ENCODE measurements at regions not wholly inside any gene's neighbourhood (a gene's known extent, or its start where the extent isn't known, plus 50 kb on each side); places are given as distances from the start of the nearest gene placed in this dataset.
"Not testable (repeated sequence)": the region's sequence is repeated elsewhere in the genome, so short reads cannot be mapped to it uniquely, and the experiment has no call there.

DNA sequence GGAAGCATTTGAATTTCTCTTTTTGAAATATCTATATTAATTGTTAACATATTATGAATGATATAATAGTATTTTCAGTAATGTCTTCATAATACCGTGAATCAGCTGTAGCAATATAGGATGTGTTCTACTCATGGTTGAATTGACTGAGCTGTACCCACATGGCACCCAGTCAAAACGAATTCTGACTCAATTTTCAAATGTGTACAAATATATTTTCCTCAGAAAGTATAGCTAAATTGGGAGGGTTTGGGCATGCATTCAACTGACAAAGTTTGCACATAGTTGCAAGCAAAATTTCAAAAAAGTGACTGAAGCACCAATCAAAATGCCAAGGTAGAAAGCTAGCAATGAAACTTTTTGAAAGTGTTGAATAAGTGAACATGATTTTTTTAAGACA, 188.9 kb downstream of the NAF1 start:
- CTCF ChIA-PET = no interaction called here
- DNase-seq (ENCODE audit: low read depth, low spot score) = no peak
- Histone ChIP-seq H3K4me3 (ENCODE audit: low read depth, low read length) (no peak overlapping the region), H3K27ac (ENCODE audit: low read depth, low read length) (no peak overlapping the region), H3K27me3 (ENCODE audit: control insufficient read depth, insufficient read depth, low read length) (no peaks in the 10 kb centered on the region), H3K9me3 (ENCODE audit: control insufficient read depth, insufficient read depth, low read length) (no peaks in the 10 kb centered on the region; the same call in 1 of the 2 replicates)
- POLR2A ChIA-PET = no interaction called here
- TF ChIP-seq, protein P1, sequence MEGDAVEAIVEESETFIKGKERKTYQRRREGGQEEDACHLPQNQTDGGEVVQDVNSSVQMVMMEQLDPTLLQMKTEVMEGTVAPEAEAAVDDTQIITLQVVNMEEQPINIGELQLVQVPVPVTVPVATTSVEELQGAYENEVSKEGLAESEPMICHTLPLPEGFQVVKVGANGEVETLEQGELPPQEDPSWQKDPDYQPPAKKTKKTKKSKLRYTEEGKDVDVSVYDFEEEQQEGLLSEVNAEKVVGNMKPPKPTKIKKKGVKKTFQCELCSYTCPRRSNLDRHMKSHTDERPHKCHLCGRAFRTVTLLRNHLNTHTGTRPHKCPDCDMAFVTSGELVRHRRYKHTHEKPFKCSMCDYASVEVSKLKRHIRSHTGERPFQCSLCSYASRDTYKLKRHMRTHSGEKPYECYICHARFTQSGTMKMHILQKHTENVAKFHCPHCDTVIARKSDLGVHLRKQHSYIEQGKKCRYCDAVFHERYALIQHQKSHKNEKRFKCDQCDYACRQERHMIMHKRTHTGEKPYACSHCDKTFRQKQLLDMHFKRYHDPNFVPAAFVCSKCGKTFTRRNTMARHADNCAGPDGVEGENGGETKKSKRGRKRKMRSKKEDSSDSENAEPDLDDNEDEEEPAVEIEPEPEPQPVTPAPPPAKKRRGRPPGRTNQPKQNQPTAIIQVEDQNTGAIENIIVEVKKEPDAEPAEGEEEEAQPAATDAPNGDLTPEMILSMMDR (IDR thresholded peaks at IDR 0.05; ENCODE audit: low read depth, low read length) = no peak

DNA sequence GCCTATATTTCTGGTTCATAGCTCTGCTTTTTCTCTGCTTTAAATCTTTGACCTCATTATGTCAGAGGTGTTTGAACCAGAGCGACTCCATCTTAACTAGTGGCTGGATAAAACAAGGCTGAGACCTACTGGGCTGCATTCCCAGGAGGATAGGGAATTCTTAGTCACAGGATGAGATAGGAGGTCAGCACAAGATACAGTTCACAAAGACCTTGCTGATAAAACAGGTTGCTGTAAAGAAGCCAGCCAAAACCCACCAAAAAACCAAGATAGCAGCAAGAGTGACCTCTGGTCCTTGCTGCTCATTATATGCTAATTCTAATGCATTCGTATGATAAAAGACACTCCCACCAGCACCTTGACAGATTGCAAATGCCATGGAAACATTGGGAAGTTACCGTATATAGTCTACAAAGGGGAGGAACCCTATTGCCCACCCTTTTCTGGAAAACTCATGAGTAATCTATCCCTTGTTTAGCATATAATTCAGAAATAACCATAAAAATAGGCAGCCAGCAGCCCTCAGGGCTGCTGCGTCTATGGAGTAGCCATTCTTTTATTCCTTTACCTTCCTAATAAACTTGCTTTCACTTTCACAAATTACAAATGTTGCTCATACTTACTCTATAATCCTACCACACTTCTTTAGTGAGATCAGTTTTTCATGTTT, 193.9 kb downstream of the NAF1 start:
- Histone ChIP-seq H3K4me3 (ENCODE audit: low read depth, low read length) (no peak overlapping the region), H3K9me3 (ENCODE audit: control insufficient read depth, insufficient read depth, low read length) (peaks cover 13% of the 10 kb centered on the region), H3K27ac (ENCODE audit: low read depth, low read length) (no peak overlapping the region), H3K27me3 (ENCODE audit: control insufficient read depth, insufficient read depth, low read length) (no peaks in the 10 kb centered on the region)
- DNase-seq (ENCODE audit: low read depth, low spot score) = no peak
- ChIA-PET CTCF (no interaction called here), POLR2A (no interaction called here)
- TF ChIP-seq, protein P1 (IDR thresholded peaks at IDR 0.05; ENCODE audit: low read depth, low read length) = no peak

DNA sequence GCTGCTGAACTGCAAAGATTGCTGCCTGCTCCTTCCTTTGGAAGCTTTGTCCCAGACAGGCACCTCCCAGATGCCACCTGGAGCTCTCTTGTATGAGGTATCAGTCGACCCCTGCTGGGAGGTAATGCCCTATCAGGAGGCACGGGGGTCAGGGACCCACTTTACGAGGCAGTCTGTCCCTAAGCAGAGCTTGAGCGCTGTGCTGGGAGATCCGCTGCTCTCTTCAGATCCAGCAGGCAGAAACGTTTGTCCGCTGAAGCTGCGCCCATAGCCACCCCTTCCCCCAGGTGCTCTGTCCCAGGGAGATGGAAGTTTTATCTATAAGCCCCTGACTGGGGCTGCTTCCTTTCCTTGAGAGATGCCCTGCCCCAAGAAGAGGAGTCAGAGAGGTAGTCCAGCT, 197.5 kb downstream of the NAF1 start:
- POLR2A ChIA-PET = no interaction called here
- no peak overlapping the region for H3K27ac ChIP-seq (ENCODE audit: low read depth, low read length)

DNA sequence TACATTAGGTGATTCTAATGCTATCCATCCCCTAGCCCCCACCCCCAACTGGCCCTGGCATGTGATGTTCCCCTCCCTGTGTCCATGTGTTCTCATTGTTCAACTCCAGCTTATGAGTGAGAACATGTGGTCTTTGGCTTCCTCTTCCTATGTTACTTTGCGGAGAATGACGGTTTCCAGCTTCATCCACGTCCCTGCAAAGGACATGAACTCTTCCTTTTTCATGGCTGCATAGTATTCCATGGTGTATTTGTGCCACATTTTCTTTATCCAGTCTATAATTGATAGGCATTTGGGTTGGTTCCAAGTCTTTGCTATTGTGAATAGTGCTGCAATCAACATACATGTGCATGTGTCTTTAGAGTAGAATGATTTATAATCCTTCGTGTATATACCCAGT, 200.7 kb downstream of the NAF1 start:
- H3K4me3 ChIP-seq (ENCODE audit: low read depth, low read length); H3K27me3 ChIP-seq (ENCODE audit: control insufficient read depth, insufficient read depth, low read length); DNase-seq (ENCODE audit: low read depth, low spot score); POLR2A ChIA-PET; CTCF ChIA-PET; H3K27ac ChIP-seq (ENCODE audit: low read depth, low read length): not testable (repeated sequence)
- peaks cover 17% of the 10 kb centered on the region for H3K9me3 ChIP-seq (ENCODE audit: control insufficient read depth, insufficient read depth, low read length)

More for the DNA sequence above, 197.5 kb downstream of the NAF1 start:
- Histone ChIP-seq H3K27me3 (ENCODE audit: control insufficient read depth, insufficient read depth, low read length) (no peaks in the 10 kb centered on the region), H3K9me3 (ENCODE audit: control insufficient read depth, insufficient read depth, low read length) (peaks cover 14% of the 10 kb centered on the region), H3K4me3 (ENCODE audit: low read depth, low read length) (no peak overlapping the region)
- CTCF ChIA-PET = no interaction called here
- no peak for DNase-seq (ENCODE audit: low read depth, low spot score)
- TF ChIP-seq, protein P1 (IDR thresholded peaks at IDR 0.05; ENCODE audit: low read depth, low read length) = no peak

DNA sequence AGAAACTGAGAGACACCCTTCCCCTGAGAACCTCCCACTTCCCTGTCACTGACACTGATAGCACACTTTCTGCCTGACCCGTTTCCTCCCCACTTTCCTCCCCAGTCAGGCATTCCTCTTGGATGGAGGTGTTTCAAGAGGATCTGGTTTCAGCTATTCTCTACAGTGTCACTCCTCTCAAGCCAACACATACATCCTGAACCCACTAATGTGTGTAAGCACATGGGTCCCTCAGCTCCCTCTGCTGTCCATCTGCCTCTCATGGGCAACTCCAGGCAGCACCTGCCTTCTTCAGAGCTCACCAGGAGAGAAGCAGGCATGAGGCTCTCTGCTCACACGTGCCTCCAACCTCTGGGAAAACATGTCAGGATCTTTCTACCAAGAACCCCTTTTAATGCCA, 207.6 kb downstream of the NAF1 start:
- ChIA-PET CTCF (no interaction called here), POLR2A (no interaction called here)
- TF ChIP-seq, protein P1 (IDR thresholded peaks at IDR 0.05; ENCODE audit: low read depth, low read length) = no peak
- H3K27ac ChIP-seq (ENCODE audit: low read depth, low read length) = no peak overlapping the region
- H3K27me3 ChIP-seq (ENCODE audit: control insufficient read depth, insufficient read depth, low read length) = no peaks in the 10 kb centered on the region
- no peak overlapping the region for H3K4me3 ChIP-seq (ENCODE audit: low read depth, low read length)
- DNase-seq (ENCODE audit: low read depth, low spot score) = no peak
- peaks cover 10% of the 10 kb centered on the region for H3K9me3 ChIP-seq (ENCODE audit: control insufficient read depth, insufficient read depth, low read length)

Data from AG04450 (cell line).